Kidney (tissue), 13 donors: ENCODE measurements at regions not wholly inside any gene's neighbourhood (a gene's known extent, or its start where the extent isn't known, plus 50 kb on each side); places are given as distances from the start of the nearest gene placed in this dataset.
"Not testable (repeated sequence)": the region's sequence is repeated elsewhere in the genome, so short reads cannot be mapped to it uniquely, and the experiment has no call there.

Source experiments
- DNase-seq, 5 donors: peaks; one replicate each; pipeline ENCODE4 v3.0.0-alpha.2; 2013 to 2020
- FAIRE-seq: peaks from 2 replicates; lab custom pipeline; 2012; peaks lifted over from hg19 to GRCh38; lab: Jason Lieb, UNC
- H3K27ac ChIP-seq, 2 donors: one replicate each; pipeline ENCODE4 v1.7.0; 2013; ENCODE audit warnings: low read depth in 2 of 2, low read length in 2 of 2, inconsistent platforms in 1 of 2
- H3K27me3 ChIP-seq: one replicate; pipeline ENCODE4 v1.7.1; 2013; ENCODE audit warnings: low read length, inconsistent platforms; ENCODE audit not compliant: control insufficient read depth, insufficient read depth
- H3K36me3 ChIP-seq, 3 donors: one replicate each; pipeline versions ENCODE4 v1.7.0 to v1.7.1; 2013; ENCODE audit warnings: low read length in 3 of 3, control low read depth in 1 of 3, inconsistent platforms in 1 of 3; ENCODE audit not compliant: insufficient read depth in 3 of 3, control insufficient read depth in 2 of 3
- H3K4me1 ChIP-seq, 3 donors: one replicate each; pipeline versions ENCODE4 v1.7.0 to v1.7.1; 2013; ENCODE audit warnings: low read length in 3 of 3, inconsistent platforms in 1 of 3, low read depth in 1 of 3; ENCODE audit not compliant: control insufficient read depth in 2 of 3, insufficient read depth in 2 of 3
- H3K4me3 ChIP-seq, 3 donors: one replicate each; pipeline versions ENCODE4 v1.7.0 to v1.8.1; 2013; ENCODE audit warnings: low read length in 3 of 3, control low read depth in 1 of 3, inconsistent platforms in 1 of 3
- H3K9ac ChIP-seq, 3 donors: one replicate each; pipeline versions ENCODE4 v1.7.0 to v1.7.1; 2013; ENCODE audit warnings: low read length in 3 of 3, control low read depth in 1 of 3, inconsistent platforms in 1 of 3
- H3K9me3 ChIP-seq, 3 donors: one replicate each; pipeline versions ENCODE4 v1.7.0 to v1.7.1; 2013; ENCODE audit warnings: low read length in 3 of 3, control low read depth in 1 of 3, inconsistent platforms in 1 of 3; ENCODE audit not compliant: control insufficient read depth in 2 of 3, insufficient read depth in 1 of 3
- CTCF ChIP-seq: IDR thresholded peaks from 3 replicates; pipeline ENCODE4 v1.5.1; 2012; ENCODE audit warnings: mild to moderate bottlenecking, moderate library complexity, borderline replicate concordance; ENCODE audit not compliant: insufficient read depth; ENCODE audit errors: extremely low read depth
- intact Hi-C: fragments of 100-400 bp; cut with DNase I; formaldehyde crosslinking; loops from one replicate; pipeline ENCODE4 v1.11.1; 2022
- donor health status: control.
- donor health status: control.
- donor health status: control.
- donor health status: control.
- donor health status: control.
- donor health status: DM: yes; HTN: yes; CAD: no.
- donor health status: Normal renal cell carcinoma (clear cell type).

DNA sequence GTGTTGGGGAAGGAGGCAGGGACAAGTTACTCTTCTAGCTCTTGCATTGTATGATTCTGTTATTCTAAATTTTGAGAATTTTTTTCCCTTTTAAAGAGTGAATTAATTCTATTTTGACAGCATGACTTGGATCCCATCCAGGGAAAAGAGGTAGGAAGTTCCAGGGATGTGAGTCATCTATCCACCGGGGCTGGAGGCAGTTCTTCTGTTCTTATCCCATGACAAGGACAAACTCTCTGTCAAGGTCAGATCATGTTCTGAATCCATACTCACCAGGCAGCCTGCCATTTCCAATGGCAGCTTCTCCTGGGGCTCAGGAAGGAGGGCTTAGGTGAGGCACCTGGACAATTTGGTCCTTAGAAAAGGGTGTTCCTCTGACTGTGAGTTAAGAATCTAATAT is 132.0 kb upstream of the MED14 start:
- Histone ChIP-seq H3K9ac (no peak overlapping the region), H3K4me1 (peaks cover 0 to 7% (median 0%) of the 10 kb centered on the region in 3 donors), H3K36me3 (no peaks in the 10 kb centered on the region), H3K9me3 (no peaks in the 10 kb centered on the region), H3K27me3 (no peaks in the 10 kb centered on the region), H3K27ac (peak overlapping the region in 1 of 2 donors; percentile 23), H3K4me3 (no peak overlapping the region)
- FAIRE-seq = no peak
- intact Hi-C loops = no loop called here
- no peak for TF ChIP-seq CTCF
- DNase-seq = no peak

- no peak for FAIRE-seq
Observed at GRCh38 chrX:40868868-40869267, 133.5 kb upstream of the MED14 start.

DNA sequence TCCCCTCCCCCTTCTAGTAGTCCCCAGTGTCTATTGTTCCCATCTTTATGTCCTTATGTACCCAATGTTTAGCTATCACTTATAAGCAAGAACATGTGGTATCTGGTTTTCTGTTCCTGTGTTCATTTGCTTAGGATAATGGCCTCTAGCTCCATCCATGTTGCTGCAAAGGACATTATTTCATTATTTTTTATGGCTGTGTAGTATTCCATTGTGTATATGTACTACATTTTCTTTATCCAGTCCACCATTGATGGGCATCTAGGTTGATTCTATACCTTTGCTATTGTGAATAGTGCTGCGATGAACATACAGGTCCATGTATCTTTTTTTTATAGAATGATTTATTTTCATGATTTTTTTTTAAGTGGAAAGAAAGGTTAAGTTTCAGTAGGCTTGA is 135.6 kb upstream of the MED14 start:
- H3K4me3 ChIP-seq, intact Hi-C loops, H3K4me1 ChIP-seq, H3K27ac ChIP-seq, H3K9ac ChIP-seq, FAIRE-seq, H3K36me3 ChIP-seq, H3K27me3 ChIP-seq, DNase-seq, H3K9me3 ChIP-seq: not testable (repeated sequence)

More at GRCh38 chrX:40868868-40869267, 133.5 kb upstream of the MED14 start:
- H3K27ac ChIP-seq = no peak overlapping the region
- TF ChIP-seq CTCF = no peak
- intact Hi-C loops = no loop called here
- no peak overlapping the region for H3K9ac ChIP-seq
- peaks cover 0 to 7% (median 0%) of the 10 kb centered on the region in 3 donors for H3K4me1 ChIP-seq
- no peaks in the 10 kb centered on the region for H3K36me3 ChIP-seq
- no peaks in the 10 kb centered on the region for H3K9me3 ChIP-seq
- H3K27me3 ChIP-seq = no peaks in the 10 kb centered on the region
- DNase-seq = no peak
- no peak overlapping the region for H3K4me3 ChIP-seq

GRCh38 chrX:40871385-40872082 is 136.2 kb upstream of the MED14 start:
- Histone ChIP-seq H3K27me3 (no peaks in the 10 kb centered on the region), H3K9ac (no peak overlapping the region), H3K27ac (no peak overlapping the region), H3K9me3 (no peaks in the 10 kb centered on the region), H3K4me3 (no peak overlapping the region), H3K36me3 (no peaks in the 10 kb centered on the region), H3K4me1 (peaks cover 0 to 7% (median 0%) of the 10 kb centered on the region in 3 donors)
- DNase-seq (peak in 1 of 5 donors; percentile 13), FAIRE-seq (no peak)
- intact Hi-C loops = no loop called here
- TF ChIP-seq CTCF = no peak
